ENCODE measurements at regions not wholly inside any gene's neighbourhood (a gene's known extent, or its start where the extent isn't known, plus 50 kb on each side); places are given as distances from the start of the nearest gene placed in this dataset.

- no peak for TF ChIP-seq POLR2A (IDR thresholded peaks at IDR 0.05)
- no peak for TF ChIP-seq CTCF (IDR thresholded peaks at IDR 0.05)
These were observed 80.2 kb upstream of the PKDCC start for GRCh38 chr2:41967476-41968181.
